ENCODE measurements at regions not wholly inside any gene's neighbourhood (a gene's known extent, or its start where the extent isn't known, plus 50 kb on each side); places are given as distances from the start of the nearest gene placed in this dataset.

GRCh38 chr9:117886616-117887015 lies 182.4 kb downstream of the TLR4 start:
- no peak for TF ChIP-seq EP300 (IDR thresholded peaks at IDR 0.05)
- TF ChIP-seq, protein P1, sequence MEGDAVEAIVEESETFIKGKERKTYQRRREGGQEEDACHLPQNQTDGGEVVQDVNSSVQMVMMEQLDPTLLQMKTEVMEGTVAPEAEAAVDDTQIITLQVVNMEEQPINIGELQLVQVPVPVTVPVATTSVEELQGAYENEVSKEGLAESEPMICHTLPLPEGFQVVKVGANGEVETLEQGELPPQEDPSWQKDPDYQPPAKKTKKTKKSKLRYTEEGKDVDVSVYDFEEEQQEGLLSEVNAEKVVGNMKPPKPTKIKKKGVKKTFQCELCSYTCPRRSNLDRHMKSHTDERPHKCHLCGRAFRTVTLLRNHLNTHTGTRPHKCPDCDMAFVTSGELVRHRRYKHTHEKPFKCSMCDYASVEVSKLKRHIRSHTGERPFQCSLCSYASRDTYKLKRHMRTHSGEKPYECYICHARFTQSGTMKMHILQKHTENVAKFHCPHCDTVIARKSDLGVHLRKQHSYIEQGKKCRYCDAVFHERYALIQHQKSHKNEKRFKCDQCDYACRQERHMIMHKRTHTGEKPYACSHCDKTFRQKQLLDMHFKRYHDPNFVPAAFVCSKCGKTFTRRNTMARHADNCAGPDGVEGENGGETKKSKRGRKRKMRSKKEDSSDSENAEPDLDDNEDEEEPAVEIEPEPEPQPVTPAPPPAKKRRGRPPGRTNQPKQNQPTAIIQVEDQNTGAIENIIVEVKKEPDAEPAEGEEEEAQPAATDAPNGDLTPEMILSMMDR (IDR thresholded peaks at IDR 0.05): no peak
- no peak for TF ChIP-seq POLR2A (IDR thresholded peaks at IDR 0.05)
- TF ChIP-seq POLR2AphosphoS5 (IDR thresholded peaks at IDR 0.05): no peak

All from upper lobe of left lung (tissue), 4 donors.